HG03342 (cell line): ENCODE measurements at regions not wholly inside any gene's neighbourhood (a gene's known extent, or its start where the extent isn't known, plus 50 kb on each side); places are given as distances from the start of the nearest gene placed in this dataset.
A peak's percentile ranks its signal among the peaks of the same experiment; 100 is the strongest.

Experiments used
- ATAC-seq: cut with Tn5 transposase; IDR thresholded peaks from one replicate; pipeline ENCODE4 v1.9.1; 2021; ENCODE audit warnings: mild to moderate bottlenecking, moderate library complexity; ENCODE audit not compliant: unreplicated experiment

DNA sequence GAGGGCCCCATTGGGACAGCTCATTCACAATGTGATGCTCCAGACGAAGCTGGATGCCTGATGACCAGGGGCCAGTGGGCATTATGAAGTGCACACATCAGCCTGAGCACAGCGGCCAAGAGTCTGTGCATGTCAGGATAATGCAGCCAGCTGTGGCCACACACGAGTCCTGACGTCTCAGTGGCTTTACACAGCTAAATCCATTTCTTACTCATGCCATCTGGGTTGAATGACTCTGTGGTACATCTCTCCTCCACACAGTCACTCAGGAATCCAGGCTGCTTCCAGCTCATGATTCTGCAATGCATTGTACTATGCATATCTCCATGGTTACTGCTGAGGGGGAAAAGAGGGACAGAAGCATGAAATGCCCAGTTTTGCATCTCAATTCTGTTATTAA is 123.6 kb downstream of the PRLHR start:
- no peak for ATAC-seq

DNA sequence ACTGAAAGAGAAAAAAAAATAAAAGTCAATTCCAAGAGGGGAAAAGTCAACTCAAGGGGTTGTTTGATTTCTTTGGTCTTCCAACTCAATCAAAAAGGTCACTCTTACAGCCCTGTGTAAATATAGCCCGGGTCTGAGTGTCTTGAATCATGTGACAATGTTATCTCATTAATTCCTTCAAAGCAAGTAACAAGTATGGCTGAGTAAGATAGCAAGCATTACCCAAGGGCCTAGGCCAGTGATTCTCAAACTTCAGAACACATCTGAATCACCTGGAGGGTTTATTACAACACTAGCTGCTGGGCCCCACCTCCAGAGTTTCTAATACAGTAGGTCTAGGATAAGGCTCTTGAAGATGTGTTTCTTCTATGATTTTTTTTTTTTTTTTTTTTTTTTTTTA is 125.0 kb downstream of the PRLHR start:
- no peak for ATAC-seq

DNA sequence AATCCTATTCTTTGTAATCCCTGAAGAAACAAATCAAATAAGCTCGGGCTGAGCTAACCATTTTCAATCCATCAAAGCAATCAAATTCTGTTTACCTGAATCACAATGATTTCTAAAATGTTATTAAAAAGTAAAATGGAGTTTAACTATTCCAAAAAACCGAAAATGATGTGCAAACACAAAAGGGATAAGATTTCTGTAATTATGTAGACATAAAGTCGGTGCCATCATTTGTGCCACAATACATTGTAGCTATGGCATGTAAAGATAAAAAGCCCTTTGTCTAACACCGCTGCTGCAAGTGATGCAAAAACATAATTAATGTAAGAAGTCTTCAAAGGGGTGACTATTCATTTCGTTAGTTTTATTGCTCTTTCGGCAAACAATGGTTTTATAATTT is 125.1 kb upstream of the FAM204A start:
- no peak for ATAC-seq

DNA sequence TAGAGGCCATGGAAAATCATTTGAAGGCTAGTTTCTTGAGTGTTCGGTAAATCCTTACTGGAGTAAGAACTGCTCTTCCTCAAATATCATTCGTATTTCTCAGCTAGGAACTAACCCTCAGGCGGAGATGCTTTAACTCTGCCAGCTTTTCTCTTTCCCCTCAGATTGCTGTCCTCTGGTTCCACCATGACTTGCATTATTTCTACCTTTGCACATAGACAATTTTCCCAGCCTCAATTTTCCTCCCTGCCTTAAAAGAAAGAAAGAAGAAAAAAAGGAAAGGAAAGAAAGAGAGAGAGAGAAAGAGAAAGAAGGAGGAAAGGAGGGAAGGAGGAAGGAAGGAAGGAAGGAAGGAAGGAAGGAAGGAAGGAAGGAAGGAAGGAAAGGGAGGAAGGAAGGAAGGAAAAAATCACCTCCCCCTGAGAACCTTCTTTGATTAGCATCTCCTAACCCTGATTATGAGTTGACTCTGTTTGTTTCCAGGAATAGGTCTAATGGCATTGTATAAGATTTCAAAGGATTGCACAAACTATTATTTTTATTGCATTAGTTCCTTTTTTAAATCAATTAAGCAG is 123.3 kb upstream of the FAM204A start:
- no peak for ATAC-seq

DNA sequence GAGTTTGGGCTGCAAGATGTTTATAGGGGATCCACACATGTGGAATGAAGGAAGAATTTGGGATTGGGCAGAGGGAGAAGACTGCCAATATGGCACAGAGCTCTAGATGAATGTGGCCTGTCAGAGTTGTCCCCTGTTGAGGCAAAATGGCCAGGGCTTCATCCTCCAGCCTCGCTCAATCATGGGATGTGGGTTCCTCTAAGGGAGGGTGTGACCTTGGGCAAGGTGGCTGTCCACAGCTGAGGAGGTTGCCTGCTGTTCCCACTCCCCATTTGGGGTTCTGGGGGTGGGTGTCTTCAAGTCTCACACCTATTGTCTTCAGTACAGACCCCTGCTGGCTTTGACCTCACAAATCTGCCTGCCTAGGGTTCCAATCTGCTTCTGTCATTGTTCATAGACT is 121.6 kb upstream of the FAM204A start:
- ATAC-seq, result no peak

DNA sequence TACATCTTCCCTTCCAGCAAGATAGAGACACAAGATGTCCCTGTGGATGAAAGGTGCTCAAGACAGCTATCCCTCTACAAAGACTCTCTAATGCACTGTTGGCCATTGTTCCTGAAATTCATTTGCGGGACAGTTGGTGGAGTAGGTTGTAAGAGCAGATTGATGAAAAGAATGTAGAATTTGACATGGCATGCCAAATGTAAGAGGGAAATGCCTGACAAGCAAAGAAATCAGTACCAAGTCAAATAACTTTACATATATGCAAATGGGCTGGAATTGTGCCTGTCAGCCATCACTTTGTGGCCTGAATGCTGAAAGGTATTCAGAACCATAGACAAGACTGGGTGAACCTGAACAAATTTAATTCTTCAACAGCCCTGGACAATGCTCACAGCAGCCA is 120.3 kb upstream of the FAM204A start:
- ATAC-seq, result no peak

DNA sequence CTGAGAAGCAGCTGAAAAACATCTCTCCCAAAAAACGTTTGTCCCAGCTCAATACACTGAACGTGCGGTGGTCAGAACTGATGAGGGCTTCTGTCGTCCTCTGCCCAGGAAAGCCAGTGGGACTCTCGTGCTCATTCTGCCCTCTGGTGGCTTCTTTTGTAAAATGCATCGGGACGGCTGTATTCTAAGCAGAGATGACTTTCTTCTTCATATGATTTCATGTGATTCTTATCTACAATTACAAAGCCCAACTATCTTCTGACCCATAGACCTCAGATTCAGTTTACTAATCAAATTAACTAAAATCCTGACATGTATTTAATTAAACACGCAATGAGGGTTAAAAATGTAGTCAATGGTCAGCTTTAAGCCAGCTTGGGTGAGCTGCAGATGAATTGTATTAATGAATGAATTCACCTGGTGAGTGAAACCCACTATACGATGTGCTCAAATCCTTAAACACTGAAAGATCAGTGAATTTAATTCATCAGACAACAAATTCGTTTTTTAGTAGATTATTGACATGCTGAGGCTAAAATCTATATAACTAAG is 117.6 kb upstream of the FAM204A start:
- peak; percentile 79 for ATAC-seq

DNA sequence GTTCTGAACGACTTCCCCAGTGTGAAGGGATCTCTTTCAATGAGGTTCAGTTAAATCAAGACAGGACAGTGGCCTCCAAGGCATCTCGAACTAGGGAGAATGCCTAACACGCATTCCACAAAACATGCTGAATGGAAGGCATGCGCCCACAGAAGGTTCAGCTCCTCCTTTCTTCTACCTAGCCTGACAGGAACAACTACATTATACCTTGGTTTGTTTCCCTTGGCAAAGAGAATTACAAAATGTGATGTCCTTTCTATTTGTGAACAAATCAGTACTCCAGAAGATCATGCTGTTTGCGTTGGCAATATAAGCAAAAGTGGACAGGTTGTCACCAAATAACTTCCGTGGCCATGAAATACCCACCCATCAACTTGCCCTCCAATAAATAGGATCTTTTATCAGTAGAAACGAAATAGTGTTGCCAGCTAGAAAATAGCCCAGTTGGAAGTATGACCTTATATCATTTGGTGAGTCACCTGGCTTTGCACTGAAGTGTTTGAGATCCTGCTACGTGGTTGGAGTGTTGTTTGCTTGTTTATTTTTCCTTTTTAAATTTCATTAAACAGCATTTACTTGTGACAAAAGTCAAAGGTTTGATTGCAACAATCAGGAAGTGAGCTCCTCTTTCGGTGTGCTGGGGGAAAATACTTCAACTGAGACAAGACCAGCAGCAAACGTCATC is 117.0 kb upstream of the FAM204A start:
- ATAC-seq, result no peak

DNA sequence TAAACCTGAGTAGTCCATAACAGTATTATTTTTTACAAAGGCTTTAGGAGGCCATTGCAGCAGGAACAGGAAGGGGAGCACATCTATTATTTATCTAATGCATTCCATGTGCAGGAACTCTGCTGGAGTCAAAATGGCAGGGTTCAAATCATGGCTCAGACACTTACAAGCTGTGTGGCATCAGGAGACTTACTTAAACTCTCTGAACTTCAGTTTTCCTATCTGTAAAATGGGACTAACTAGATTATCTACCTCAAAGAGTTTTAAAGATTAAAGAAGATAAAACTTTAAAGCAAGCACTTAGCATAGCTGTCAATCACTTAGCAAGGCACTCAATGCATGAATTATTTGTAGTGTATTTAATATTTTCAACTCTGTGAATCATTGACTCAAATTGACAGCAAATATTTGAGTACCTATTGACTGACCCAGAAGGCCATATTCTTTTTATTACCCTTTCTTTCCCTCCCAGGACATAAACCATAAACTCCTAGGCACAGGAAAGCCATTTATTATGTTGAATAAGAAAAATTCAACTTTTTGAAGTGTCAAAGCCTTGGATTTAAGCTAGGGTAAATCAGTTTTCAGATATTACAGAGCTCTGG is 115.8 kb upstream of the FAM204A start:
- ATAC-seq, result no peak

DNA sequence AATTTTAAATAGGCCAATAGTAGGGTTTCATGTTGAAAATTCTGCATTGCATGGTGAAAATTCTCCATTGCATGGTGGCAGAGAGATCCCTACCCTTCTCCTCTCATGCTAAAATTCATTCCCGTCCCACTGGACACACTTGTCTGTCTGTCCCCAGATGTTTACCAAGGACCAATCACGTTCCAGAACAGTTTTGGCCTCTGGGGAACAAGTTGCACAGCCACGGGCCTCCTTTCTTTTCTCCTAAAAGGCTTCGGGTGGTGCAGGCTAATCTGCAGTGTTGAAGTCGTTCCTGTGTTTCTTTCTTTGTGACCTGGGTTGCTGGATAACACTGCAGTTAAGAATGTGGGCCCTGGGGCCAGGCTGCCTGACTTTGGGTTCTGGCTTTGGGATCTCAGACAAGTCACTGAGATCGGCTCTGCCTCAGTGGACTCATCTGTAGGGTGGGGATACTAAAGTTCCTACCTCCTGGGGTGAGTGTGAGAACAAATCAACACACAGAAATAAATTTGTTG is 113.1 kb upstream of the FAM204A start:
- ATAC-seq, result no peak

DNA sequence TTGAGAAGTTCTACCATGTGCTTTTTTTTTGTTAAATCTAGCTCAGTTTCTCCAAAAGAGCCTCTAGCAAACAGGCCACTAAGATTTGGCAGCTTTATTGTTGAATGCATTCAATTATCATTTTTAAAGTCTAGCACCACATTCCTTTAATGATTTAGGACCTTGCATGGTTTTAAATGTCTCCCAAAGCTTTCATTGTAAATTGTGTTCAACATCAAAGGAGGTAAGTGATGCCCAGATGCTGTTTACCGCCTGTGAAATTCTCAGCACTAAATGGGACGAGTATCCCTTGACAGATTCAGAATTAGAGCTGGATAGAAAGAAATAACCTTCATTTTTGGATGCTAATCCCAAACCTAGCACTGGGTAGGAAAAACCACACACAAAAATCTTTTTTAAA is 112.1 kb upstream of the FAM204A start:
- no peak for ATAC-seq

DNA sequence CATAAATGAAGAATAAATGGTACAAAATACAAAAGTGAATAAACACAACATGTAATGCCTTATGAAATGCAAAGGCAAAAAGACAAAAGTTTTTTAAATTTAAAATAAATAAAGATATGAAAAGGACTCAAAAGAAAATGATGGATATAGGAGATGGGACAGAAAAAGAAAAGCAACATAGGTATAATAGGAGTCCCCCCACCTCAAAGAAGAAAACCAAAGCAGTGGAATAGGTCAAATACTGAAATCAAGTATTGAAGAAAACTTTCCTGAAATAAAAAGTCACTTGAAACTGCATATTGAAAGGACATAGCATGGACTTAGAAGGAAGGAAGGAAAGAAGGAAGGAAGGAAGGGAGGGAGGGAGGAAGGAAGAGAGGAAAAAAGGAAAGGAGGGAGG is 110.0 kb upstream of the FAM204A start:
- no peak for ATAC-seq

DNA sequence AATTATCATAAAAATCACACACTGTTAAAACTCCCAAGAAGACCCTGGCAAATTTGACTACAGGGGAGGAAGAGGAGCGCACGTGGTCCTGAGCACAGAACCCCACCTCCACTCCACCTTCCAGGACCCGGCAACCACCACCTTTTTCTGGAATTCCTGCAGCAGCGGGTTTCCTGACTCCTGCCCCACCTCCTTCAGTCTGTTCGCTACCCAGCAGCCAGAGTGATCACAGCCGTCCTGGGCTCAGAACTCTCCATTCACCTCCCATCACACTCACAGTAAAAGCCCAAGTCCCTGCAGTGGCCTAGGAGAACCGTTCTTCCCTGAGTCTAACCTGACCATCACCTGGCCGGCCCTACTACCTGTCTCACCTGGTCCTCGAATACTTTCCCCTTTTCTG is 107.4 kb upstream of the FAM204A start:
- ATAC-seq, result no peak

DNA sequence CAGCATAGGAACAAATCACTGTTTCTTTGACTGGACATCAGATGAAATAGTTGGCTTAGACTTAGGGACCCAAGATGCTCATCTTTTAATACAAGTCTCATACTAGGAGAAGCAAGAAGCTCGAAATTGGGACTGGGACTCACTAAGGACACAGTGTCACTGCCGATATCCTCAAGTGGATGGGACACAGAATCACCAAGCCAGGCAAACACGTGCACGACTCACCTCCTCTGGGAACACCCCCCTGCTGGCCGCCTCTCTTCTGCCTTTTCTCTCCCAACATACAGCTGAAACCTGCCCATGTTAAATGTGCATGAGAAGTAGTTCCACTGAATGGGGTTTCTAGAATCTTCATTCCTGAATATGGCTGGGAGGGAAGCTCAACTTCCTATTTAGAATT is 106.6 kb upstream of the FAM204A start:
- no peak for ATAC-seq

DNA sequence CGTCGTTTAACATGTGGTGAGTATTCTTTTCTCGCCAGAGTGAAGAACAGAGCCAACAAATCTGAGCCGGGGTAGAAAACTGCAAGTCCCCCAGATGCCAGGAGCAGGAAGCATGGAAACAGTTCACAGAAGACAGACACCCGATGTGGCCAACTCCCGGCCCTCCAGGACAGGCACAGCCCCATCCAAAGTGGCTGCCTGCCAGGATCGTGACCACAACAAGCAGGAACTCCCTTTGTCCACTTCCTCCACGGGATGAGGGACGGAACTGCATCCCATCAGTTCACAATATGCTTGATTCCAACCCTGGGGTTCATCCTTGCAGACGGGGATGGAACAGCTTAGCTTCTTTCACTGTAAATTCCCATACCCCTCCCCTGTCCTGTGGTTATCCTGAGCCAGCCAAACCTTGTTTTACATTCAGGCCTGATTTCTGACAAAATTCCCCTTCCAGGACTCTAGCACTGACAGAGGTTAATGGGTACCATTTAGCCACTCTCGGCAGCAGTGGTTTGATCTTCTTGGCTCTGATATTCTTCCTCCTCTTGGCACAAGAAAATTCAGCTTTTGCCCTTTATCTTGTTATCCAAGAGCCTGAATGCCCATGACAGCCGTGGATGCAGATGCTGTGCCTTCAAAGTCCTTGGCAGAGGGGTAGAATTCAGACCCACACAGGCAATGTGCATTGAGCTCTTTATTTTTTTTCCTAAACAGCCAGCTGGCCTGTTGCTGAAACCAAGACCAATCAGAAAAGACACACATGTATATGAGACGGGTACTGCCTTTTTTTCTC is 105.5 kb upstream of the FAM204A start:
- ATAC-seq, result no peak

DNA sequence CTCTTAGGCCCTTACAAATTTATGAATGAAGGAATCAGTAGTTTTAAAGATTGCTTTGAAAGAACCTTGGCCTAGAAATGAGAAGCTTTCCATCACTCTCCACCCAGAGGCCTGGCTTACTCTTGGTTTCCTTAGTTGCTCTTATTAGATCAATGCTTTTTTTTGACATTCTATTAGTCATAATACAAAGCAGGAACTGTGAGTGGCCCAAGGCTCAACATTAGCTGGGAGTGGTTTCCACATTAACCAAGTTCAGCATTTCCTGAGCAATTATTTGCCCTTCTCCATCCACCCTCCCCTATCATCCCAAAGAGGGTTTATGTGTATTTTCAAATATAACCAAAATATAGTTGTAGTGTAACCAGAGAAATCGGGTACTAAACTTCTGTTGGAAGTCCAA is 103.4 kb upstream of the FAM204A start:
- no peak for ATAC-seq

DNA sequence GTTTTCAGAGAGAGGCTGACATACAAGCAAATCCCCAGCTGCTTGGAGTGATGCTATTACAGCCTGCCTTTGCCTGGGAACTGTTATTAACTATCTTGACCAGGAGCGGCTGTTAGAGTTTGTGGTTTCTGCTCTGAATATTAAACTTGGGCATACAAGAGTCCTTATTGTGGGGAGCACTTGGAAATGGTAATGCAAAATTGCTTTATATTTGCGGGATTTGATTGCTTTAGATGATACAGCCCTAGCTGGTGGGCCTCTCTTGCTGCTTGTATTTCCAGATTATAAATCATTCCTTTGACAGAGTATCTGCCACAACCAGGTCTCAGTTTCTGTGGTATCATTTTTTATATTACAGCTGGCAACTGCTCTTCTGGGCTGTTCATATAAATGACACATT is 101.9 kb upstream of the FAM204A start:
- ATAC-seq, result no peak

DNA sequence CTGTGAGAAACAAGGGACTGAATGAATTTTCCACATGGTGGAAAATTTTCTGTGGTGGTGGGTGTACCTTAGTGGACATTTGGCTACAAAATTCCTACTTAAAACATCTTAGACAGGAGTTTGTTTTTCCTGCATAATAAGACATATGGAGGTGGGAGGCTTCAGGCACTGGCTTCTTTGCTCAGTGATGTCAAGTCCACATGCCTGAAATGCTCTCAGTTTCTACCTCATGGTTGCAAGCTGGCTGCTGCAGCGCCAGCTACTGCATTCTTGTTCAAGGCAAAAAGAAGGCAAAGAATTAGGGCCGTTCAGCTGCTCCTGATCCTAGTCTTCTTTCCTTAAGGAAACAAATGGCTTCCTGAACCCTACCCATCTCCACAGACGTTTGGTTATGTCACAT is 99.9 kb upstream of the FAM204A start:
- no peak for ATAC-seq

DNA sequence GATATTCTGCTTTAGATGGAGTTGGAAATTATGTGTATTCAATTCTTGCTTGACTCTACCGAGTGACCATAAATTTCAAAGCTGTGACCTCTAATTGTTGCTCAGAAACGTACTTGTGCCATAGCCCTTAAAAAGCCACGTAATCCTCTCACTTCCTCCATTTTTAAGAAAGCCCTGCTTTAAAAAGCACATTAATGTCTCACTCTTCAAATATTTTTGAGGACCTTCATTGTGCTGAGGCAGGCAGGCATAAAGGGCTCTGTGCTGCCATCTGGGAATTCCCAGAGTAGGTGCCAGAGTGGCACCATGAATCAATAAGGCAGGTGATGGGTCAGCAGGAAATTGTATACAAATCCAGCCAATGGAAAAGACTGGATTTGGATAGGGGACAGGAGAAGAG is 97.7 kb upstream of the FAM204A start:
- ATAC-seq, result no peak

DNA sequence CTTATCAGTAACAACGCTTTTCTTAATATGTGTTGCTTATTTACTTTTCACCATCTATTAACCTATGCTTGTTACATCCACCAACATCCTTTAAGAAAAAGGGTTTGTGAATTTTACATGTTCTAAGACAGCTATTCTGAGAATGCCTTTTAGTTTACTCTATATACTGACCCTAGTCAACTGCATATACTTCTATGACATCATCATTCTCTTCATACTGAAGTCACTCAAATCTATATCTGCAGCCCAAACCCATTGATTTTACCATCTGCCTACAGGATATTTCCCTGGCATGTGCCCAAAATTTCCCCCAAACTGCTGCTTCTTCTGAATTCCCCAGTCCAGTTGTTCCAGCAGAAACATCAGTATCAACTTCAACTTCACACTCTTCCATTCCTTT is 94.6 kb upstream of the FAM204A start:
- no peak for ATAC-seq

DNA sequence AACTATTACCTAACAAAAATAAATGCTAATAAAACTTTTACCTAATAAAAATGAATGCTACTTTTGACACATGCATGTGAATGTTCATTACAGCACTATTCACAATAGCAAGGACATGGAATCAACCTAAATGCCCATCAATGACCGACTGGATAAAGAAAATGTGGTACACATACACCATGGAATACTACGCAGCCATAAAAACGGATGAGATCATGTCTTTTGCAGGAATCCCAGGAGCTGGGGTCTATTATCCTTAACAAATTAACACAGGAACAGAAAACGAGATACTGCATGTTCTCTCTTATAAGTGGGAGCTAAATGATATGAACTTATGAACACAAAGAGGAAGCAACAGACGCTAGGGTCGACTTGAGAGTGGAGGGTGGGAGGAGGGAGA is 88.1 kb upstream of the FAM204A start:
- ATAC-seq, result no peak
